AG08396 (cell line): ENCODE measurements at regions not wholly inside any gene's neighbourhood (a gene's known extent, or its start where the extent isn't known, plus 50 kb on each side); places are given as distances from the start of the nearest gene placed in this dataset.
"Not testable (repeated sequence)": the region's sequence is repeated elsewhere in the genome, so short reads cannot be mapped to it uniquely, and the experiment has no call there.

Experiments used
- DNase-seq: peaks from one replicate; pipeline ENCODE4 v3.0.0; 2012; ENCODE audit warnings: low spot score, mixed read lengths

DNA sequence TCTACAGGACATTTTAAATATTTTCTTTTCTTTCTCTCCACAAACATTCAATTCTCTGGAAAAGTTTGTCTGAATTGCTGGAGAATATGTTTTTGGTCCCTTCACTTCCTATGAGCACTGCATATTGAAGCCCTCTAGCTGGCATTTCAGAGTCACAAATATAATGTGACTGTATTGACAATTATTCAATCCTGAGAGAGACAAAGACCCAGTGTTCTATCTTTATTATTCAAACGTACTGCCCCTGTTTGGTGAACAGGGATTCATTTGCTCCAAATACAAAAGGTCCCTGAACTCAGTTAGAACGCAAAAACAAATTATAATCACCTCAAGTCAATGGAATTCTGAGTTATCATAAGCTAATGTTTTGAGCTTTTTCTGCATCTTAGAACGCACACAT is 173.1 kb upstream of the CDIN1 start:
- no peak for DNase-seq

DNA sequence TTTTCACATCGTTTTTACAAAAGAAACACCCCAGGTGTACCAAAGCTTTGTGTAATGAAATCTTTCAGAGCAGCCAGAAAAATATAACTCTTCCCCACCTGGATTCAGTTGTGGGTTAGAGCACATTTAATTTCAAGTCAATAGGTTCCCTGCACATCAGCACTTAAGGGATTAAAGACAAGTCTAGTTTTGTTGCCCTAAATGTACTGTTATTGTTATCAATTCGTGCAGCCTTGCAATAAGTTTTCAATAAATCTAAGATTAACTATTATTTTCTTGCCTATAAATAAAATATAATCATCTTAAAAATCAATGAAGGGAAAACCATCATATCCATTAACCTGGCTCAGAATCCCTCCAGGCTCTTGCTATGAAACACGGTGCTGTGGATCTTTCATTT is 172.5 kb upstream of the CDIN1 start:
- DNase-seq, result no peak

DNA sequence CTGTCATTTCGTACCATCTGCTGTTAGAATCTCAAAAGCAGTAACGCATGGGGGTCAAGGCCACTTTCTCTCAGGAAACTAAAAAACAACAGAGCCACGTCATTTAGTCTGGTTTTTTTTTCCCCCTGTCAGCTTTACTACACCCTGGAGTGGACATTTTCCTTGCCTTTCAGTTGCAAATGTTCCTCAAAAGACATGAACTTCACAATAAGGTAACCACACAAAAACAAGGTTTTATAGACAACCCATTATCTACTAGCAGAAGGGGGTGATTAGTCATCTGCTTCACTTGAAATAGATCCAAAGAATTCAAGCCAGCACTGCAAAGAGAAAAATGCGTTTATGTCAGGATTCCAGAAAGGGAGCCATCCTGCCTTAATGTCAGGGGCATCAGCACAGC is 171.8 kb upstream of the CDIN1 start:
- DNase-seq, result peak; percentile 40

DNA sequence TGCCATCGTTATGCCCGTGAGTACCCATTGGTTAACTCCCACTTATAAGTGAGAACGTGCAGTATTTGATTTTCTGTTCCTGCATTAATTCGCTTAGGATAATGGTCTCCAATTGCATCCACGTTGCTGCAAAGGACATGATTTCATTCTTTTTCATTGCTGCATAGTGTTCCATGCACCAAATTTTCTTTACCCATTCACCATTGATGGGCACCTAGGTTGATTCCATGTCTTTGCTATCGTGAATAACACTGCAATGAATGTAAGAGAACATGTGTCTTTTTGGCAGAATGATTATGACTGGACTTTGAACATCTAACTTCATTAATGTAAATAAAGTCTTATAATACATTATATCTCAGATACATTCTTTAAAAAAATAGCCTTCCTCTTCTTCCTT is 169.6 kb upstream of the CDIN1 start:
- no peak for DNase-seq

DNA sequence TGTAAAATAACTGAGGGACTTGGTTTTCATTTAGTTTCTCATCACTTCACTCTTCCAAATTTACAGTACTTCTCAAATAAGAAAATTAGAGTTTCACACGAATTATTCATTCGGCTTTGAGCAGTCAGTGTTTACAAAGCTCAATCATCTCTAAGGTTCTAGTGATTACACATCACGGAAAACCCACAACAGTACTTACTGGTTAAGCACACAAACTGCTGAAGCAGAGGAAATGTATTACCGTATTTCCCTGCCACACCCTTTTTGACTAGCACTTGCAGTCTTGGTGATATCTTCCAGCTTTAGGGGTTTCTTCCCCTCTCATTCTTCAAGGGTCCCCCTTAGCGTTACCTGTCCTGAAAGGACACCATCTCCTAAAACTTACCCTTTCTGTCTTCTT is 164.8 kb upstream of the CDIN1 start:
- no peak for DNase-seq

DNA sequence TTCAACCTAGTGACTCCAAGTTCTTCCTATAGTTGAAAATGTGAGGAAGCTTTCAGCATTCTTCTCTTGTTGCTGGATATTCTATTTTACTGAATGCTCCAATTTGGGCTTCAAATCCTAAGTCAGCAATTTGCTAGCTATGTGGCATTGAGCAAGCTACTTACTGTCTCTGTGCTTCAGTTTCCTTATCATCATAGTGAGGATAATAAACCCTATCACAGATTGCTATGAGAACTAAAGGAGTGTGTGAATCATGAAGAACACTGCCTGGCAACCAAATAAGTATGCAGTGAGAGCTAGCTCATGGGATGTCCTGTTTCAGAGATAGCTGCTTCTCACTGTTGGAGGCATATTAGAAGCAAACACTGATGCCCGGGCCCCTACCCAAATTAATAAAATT is 163.8 kb upstream of the CDIN1 start:
- peak; percentile 27 for DNase-seq

DNA sequence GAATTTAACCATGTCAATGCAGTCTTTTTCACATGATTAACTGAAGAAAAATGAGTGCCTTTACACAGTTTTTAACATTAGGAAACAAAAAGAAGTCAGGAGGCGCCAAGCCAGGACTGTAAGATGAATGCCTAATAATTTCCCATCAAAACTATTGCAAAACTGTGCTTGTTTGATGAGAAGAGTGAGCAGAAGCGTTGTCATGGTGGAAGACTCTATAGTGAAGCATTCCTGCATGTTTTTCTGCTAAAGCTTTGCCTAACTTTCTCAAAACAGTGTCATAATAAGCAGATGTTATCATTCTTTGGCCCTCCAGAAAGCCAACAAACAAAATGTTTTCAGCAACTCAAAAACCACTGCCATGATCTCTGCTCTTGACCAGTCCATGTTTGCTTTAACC is 156.8 kb upstream of the CDIN1 start:
- DNase-seq, result no peak

DNA sequence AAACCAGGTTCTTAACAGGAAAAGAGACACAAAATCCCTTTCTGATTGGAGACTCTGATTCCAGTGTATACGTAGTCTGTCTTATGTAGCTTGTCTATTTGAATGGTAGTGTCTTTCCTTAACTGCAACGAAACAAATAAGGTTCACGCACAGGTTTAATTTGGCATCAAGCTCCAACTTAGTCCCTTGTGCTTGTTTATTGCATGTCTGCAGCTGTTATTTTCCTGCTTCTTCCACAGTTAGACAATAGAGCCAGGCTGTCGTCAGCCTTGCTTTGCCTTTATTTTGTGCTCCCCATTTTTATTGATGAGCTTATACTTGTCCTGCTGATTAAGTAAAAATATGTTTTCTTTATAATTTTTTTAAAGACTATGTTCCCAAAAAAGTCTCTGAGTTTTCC is 152.7 kb upstream of the CDIN1 start:
- DNase-seq, result no peak

DNA sequence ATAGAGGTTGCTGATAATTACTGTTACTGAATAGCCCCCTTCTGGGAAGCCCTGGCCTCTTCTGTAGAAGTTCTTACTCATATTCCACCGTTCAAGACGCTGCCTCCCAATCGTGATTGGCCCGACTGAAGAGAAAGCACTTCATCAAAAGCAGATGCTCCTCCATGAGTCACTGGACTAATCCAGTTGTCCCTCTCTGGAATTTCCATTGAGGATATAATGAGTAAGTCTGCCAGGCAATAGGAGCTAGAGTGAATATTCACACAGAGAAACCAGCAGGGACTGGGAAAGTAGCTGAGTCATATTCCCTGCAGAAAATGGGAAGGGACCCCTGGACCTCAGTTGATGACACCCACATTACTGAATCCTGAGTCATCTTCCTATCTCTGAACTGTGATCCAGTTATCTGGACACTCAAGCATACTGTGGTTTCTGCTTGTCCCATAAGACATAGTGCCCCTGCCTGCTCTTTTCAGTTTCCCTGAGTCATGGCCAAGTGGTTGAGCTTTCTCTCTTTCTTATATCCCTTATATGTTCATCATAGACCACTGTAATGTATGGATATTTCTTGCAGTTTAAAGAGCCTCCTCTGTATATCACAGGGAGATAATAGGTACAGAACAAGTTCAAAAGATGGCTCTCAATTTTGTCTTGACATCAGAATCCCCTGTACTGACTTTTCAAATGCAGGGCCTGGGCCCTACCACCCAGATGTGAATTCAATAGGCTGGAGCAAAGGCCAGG is 151.2 kb upstream of the CDIN1 start:
- peak; percentile 79 for DNase-seq

DNA sequence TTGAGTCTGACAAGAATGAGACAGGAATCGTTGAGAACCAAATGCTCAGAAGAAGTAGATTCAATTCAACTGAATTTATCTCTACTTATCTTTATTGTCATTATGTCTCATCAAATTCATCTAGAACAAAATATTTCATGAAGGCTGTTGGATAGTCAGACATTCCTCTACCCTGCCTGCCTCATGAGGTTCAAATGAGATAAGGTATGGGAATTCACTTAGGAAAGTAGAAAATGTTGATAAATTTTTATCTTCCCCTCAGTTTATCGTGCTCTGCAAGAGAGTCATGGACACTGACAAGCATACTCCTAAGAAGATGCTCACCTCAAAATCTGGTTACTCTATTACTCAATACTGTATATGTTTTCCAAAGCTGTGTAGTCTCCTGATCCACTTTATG is 149.7 kb upstream of the CDIN1 start:
- no peak for DNase-seq

DNA sequence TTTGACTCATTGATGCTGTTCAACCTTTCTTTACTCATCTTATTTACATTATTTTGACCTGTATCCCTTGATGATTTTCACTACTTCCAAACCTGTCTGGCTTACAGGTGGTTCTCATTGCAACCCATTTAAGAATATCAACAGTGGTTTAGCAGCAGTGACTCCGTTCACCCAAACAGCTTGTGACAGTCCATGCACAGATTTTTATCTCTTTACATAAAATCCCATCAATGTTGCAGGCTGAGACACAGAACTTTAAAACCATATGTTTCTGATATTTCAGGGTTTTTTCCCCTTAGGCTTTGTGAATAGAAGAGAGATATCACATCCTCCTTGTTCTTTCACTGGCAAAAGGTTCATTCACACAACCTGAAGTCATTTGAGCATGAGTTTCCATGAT is 149.1 kb upstream of the CDIN1 start:
- DNase-seq, result no peak

DNA sequence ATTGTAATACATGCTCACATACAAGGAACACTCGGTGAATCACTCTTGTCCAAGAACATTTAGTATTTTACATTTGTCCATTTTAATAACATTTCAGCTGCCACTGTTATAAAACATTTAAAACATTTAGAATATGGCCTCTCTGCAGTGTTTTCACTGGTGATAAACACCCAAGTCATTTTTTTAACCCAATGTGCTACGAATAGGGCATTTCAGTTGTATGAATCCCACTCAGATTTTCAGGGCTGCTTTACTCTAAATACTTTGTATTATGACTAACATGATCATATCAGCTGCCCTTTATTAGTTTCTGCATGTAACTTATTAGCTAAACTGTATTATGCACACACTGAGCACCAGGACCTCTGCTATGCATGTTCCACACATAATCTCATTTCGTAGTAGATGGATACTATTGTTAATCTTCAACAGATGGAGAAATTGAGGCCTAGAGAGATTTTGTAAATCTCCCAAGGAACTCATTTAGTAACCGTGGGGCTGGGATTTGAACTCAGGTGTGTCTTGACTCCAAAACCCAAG is 148.6 kb upstream of the CDIN1 start:
- no peak for DNase-seq

DNA sequence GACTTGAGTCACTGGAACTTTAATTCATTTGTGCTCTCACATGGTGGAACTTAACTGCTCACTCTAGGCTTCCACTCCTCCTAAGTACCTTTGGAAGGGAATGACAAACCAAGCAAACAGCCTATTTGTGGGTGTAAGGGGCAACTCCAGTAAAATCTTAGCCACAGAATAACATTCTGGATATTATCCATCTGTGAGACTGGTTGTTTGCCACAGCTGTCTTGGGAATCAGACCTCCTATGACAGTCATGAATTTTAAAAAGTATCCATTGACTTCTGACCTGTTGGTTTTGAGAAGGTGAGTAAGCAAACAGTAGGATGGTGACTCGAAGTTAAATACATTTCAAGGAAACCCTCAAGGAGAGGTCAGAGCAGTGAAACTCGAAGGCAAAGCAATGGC is 147.3 kb upstream of the CDIN1 start:
- DNase-seq, result peak; percentile 6

DNA sequence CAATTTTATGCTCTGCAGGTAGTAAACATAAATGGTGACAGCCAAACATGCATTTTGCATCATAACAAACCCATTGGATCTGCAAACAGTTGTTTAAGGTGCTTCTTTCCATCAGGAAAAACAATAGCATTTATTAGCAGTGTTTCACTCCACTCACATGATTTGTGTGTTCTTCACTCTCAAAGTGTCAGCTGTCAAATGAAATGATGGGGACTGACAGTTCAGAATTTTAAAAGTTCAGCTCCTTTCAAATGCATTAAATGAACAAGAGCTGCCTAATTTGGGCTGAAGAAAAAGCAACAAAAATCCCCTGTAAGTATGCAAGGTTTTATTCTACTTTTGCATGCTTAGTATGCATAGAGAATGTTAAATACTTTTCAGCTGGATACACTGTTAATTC is 145.2 kb upstream of the CDIN1 start:
- no peak for DNase-seq

DNA sequence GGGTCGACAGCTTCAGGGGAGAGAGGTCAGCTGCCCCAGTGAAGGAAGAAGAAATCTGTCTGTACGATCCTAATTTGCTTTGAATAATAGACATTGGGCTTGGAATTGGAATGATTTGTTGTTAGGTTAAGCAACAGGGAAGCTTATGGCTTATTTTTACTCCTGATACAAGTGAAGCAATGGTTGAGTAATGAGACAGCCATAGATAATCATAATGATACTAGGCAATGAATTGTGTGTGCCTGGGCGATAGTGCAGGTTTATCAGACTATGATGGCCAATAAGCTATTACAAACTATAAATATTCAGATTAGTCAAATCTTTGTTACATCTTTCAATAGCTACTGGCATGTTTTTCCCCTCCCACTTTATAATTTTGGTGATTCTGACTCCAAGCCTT is 140.9 kb upstream of the CDIN1 start:
- no peak for DNase-seq

DNA sequence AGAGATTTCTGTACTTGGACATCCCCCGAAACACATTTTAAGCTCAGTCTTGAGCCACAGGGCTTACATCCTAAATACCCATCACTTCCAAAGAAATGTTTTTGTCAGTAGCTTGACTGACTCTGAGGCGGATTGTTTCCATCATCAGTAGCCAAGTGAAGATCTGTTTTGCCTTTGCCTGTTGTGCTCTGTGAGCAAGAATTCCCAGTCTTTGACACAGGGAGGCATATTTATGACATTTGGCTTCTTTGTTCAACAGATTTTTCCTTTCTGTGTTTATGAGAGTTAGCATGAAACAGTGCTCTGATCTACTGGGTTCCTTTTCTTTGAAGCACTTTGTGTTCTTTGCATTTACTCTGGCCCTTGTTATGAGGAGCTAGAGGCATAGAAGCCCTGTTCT is 132.1 kb upstream of the CDIN1 start:
- no peak for DNase-seq

DNA sequence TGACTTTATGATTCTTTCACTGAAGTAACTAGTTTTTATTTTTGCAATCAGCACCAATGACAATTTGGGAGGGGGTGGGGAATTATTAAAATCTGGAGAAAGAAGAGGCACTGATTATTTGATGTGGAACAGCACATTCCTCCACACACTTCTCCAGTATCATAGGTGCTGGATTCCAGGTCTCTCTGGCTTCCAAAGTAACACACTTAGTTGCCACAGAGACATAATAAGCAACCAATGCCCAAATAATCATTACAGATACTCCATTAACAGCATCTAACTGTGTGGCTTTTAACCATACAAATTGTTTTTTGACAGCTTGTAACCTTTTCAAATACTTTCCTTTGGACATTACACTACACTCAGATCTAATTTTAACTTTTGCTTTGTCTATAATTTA is 131.0 kb upstream of the CDIN1 start:
- no peak for DNase-seq

DNA sequence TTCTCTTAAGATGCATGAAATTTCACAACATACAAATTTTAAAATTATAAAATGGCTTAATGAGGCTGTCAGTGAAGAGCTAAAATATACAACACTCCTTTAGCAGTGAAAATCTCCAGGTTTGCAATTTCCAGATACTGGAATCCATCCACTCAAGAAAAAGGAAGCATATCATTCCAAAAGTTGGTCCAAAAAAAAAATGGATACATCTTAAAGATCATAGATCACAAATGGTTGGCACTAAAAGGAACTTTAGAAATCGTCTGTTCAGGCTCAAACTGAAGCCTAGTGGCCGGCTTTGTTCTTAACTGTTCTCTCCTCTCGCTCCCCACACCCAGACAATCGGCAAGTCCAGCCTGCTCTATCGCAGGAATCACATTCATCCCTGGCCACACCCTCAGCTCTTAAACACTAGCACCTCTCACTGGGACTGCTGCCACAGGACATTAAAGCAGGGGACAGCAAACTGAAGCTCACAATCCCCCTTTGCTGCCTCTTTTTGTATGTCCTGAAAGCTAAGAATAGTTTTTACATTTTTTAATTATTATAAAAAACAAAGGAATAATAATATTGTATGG is 130.3 kb upstream of the CDIN1 start:
- DNase-seq, result no peak

DNA sequence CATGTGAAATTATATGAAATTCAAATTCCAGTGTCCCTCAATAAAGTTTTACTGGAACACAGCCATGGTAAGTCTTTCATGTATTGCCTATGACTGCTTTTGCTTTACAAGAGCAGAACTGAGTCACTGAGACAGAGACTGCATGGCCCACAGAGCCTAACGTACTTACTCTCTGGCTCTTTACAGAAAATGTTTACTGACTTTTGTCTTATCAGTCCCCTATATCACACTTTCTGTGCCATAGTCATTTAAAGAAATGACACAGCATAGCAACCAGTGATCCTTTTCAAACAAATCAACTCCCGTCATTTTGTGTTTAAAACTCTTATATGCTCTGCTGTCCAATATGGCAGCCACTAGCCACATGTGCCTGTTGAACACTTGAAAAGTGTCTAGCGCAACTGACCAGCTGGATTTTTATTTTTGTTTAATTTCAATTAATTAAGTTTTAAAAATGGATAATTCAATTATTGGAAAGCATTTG is 129.7 kb upstream of the CDIN1 start:
- DNase-seq, result no peak

DNA sequence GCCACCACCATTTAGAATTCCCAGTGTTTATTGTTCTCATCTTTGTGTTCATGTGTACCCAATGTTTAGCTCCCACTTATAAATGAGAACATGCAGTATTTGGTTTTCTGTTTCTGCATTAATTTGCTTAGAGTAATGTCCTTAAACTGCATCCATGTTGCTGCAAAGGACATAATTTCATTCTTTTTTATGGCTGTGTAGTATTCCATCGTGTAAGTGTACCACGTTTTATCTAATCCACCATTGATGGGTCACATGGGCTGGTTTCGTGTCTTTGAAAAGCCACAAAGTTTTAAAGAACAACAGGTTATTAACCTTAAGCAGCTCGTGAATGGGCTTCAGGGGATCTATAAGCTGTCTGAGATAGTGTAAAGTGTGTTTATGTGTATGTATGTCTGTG is 125.2 kb upstream of the CDIN1 start:
- not testable (repeated sequence) for DNase-seq

DNA sequence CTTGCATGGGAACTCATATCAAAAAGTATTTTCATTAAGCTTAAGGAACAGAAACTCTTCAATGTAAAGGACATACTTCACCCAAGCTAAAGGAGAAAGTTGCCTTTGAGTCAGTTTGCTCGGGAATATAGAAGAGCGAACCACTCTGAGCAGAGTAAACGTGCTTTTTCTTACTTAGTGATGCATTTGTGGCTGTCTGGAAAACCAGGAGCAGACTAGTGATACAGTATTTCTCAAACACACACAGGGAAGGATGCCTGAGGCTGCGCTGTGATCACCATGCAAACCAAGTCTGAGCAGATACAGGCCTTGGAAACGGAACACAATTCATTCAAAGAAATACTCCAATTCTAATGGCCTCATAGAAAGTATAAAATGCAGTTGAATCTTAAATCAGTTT is 121.0 kb upstream of the CDIN1 start:
- no peak for DNase-seq

DNA sequence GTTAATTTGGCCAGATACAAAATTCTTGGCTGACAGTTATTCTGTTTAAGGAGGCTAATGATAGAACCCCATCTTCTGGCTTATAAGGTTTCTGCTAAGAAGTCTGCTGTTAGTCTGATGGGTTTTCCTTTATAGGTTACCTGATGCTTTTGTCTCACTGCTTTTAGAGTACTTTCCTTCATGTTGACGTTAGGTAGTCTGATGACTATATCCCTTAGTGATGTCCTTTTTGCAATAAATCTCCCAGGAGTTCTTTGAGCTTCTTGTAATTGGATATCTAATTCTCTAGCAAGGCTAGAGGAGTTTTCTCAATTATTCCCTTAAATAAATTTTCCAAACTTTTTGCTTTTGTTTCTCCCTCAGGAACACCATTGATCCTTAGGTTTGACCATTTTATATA is 114.1 kb upstream of the CDIN1 start:
- no peak for DNase-seq

DNA sequence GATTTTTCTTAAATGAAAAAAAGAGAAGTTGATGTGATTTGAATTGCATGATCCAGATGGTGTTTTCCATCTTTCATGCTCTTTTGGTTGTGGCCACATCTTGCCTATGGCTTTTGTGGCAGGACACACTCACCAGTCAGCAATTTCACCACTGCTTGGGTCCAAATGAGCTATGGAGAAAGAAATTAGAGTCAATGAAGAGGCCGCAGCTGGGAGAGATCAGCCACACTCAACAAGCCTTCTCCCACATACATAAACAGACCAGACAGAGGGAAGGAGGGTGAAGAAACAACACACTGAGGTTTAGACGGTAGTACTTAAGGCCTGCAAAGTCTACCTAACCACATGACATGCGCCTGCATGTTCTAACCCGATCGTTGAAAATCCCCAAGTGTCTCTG is 110.7 kb upstream of the CDIN1 start:
- DNase-seq, result peak; percentile 75
